ENCODE measurements at regions not wholly inside any gene's neighbourhood (a gene's known extent, or its start where the extent isn't known, plus 50 kb on each side); places are given as distances from the start of the nearest gene placed in this dataset.

DNA sequence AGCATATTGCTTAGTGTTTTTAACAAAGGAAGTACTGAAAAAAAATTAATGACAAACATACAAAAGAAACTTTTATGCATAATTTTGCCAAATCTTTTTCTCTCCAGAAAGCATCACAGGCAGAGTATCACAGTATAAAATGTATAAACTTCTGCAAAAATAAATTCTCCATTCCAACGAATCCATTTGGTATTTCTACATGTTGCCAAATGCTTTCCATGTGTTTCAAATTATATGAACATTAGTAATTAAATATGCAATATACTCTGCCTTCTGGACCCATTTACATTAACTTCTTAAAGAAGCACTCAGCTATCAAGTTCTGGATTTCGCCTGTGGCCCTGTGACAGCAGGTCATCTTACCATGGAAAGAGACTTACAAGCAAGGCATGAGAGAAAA, 189.1 kb upstream of the ALCAM start:
- peak; percentile 14 for DNase-seq (ENCODE audit: low read depth)

DNA sequence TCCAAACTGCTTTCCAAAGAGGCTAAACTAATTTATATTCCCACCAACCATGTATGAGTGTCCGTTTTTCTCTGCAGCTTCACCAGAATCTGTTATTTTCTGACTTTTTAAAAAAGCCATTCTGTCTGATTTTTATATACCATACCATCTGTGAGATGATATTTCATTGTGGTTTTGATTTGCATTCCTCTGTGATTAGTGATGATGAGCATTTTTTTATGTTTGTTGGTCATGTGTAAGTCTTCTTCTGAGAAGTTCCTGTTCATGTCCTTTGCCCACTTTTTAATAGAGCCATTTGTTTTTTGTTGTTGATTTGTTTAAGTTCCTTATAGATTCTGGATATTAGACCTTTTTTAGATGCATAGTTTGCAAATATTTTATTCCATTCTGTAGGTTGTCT, 179.4 kb upstream of the ALCAM start:
- DNase-seq (ENCODE audit: low read depth) = no peak

DNA sequence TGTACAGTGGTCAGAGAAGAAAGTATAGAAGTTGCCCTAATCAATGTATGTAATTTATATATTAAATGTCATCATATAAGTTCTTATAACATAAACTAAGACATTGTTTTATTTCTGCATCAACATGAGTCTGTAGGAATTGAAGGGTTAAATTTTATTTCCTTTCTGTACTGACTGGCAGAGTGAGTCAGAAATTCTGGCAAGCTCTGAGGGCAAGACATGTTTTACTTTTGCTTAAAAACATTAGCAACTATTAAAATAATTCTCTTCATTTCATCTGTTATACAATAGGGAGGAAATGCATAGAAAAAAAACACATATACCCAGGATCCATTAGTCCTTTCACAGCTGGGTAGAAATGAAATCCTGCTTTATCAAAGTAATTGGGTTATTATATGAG, 171.4 kb upstream of the ALCAM start:
- no peak for DNase-seq (ENCODE audit: low read depth)

- DNase-seq (ENCODE audit: low read depth) = no peak
Measured at GRCh38 chr3:105197863-105198262, 168.8 kb upstream of the ALCAM start.

GRCh38 chr3:105199217-105199616, 167.5 kb upstream of the ALCAM start:
- no peak for DNase-seq (ENCODE audit: low read depth)

- no peak for DNase-seq (ENCODE audit: low read depth)
Measured at GRCh38 chr3:105210141-105210540, 156.6 kb upstream of the ALCAM start.

DNA sequence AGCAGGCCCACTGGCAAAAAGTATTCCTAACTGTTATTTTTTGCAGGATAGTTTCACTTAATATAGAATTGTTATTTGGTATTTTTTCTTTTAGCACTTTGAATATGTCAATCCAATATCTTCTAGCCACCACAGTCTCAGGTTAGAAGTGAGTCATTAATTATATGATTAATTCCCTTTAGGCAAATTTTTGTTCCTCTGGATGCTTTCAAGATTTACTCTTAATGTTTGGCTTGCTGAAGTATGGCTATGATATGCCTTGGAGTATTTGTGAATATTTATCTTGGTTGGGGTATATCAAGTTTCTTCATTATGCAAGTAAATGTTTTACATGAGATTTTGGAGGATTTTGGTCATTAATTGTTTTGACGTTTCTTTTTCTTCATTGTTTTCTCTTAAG, 152.1 kb upstream of the ALCAM start:
- DNase-seq (ENCODE audit: low read depth) = no peak

- no peak for DNase-seq (ENCODE audit: low read depth)
Measured at GRCh38 chr3:105222568-105223093, 144.1 kb upstream of the ALCAM start.

- no peak for DNase-seq (ENCODE audit: low read depth)
Measured at GRCh38 chr3:105223815-105224214, 142.9 kb upstream of the ALCAM start.

- DNase-seq (ENCODE audit: low read depth) = no peak
Measured at GRCh38 chr3:105228696-105229095, 138.0 kb upstream of the ALCAM start.

DNA sequence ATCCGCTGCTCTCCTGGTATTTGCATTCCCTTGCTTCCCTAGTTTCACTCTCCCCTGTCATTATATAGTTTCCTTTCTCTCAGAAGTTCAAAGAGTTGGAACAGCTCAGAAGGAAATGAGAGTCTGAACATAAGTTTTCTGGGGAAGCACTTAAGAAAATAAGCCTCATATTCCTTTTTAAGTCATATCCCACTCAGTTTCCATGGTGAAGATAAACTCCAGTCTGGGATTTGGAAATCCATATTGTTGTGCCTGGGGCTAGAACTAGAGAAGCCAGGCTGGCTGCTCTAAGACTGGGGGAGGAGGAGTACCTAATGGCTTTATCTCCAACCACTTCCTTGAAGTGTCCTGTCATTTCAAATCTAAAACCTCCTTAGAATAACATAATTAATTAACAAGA, 134.2 kb upstream of the ALCAM start:
- no peak for DNase-seq (ENCODE audit: low read depth)

GRCh38 chr3:105233010-105233409, 133.7 kb upstream of the ALCAM start:
- DNase-seq (ENCODE audit: low read depth) = no peak

DNA sequence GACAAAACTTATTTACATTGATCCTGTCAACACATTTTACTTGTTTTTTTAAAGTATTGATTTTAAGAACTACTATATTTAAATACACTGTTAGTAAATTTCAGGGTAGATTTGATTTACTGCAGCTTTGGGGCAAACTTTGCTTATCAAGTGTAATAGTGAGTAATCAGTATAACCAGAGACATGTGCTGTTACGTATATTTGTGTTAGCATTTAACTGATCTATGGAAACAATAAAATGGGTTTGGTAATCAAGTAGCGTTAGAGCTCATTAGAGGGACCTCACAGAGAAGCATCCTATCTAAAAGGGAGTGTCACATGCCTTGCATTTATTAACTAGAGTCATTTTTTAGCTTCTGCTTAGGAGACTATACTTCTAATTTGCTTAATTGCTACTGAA, 131.5 kb upstream of the ALCAM start:
- DNase-seq (ENCODE audit: low read depth) = no peak

DNA sequence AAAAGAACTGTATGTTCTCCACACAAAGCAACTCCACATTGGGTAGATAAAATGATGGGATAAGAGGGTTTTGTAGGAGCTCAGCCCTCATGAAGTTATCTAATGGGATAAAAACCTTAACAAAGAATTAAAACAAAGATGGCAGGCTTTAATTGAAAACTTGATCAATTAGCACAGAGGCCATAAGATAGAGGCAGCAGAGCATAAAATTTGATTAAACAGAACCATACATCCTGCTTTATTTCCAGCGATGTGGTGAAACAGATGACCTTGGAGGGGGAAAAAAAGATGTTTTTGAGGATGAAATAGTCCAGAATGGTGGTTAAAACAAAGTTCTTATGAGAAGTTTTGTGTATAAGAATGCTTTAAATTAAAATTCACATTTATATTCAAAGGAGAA, 130.9 kb upstream of the ALCAM start:
- no peak for DNase-seq (ENCODE audit: low read depth)

GRCh38 chr3:105238367-105238766, 128.3 kb upstream of the ALCAM start:
- no peak for DNase-seq (ENCODE audit: low read depth)

DNA sequence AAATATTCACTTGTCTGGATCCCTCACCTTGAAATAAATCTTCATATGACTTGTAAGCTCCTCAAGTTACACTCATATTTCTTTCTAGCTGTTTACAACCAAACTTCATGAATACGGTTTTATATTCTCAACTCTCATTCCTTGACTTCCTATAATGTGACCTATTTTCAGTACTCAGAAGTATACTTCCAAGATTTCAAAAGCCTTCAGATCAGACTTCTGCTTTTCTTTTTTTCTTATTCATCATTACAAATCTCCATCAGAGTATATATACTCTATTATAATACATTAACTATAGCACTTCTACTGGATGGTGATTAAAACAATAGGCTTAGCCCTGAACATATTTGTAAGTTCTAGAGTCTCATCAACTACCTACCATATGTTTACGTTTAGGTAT, 123.6 kb upstream of the ALCAM start:
- no peak for DNase-seq (ENCODE audit: low read depth)

GRCh38 chr3:105246536-105246935, 120.2 kb upstream of the ALCAM start:
- DNase-seq (ENCODE audit: low read depth) = no peak

- DNase-seq (ENCODE audit: low read depth) = no peak
Measured at GRCh38 chr3:105253225-105253624, 113.5 kb upstream of the ALCAM start.

- no peak for DNase-seq (ENCODE audit: low read depth)
Measured at GRCh38 chr3:105254154-105254553, 112.6 kb upstream of the ALCAM start.

DNA sequence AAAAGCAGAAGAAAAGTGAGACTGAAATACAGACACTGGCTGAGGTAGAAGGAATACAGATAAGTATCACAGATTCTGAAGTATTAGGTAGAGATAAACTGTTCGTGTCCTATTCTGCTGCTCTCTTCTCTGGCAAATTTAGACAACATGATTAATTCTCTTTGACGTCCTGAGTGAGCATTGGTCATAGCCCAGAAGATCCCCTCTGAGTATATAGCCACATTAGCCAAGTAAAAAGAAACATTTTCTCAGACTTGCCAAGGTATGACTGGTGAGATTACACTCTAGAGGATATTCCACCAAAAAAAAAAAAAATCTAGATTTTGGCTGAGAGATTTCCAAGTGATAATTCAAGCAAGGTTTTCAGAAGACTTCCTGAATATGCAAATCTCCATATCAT, 111.4 kb upstream of the ALCAM start:
- no peak for DNase-seq (ENCODE audit: low read depth)

DNA sequence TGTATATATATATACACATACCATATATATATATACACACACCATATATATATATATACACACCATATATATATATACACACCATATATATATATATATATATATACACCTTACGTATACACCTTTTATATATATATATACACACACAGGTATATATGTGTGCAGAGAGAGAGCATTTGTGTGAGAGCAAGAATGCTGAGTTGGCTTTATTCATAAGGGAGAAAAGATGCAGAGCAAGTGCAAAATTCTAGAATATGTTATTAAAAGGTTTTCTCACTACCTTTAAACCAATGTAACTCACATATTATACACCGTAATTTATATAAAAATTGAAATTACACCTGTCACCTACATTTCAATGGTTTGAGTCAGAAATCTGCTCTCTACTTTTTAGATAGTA, 107.2 kb upstream of the ALCAM start:
- DNase-seq (ENCODE audit: low read depth) = no peak

- DNase-seq (ENCODE audit: low read depth) = no peak
Measured at GRCh38 chr3:105260385-105260784, 106.3 kb upstream of the ALCAM start.

- DNase-seq (ENCODE audit: low read depth) = no peak
Measured at GRCh38 chr3:105274536-105274935, 92.2 kb upstream of the ALCAM start.

DNA sequence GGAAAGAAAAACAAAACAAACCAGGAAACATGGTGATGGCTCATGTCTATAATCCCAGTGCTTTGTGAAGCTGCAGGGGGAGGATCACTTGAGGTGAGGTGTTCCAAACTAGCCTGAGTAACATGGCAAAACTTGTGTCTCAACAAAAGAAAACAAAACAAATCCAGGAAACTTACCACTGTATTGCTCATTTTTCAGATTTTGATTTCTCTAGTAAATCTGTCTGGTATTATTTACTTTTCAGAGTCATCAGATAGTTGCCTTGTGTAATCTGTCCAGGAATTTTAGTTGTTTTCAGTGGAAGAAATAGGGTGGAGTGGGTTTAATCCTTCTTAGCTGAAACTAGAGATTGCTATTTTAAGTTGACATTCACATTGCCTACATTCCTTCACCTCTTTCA, 91.8 kb upstream of the ALCAM start:
- DNase-seq (ENCODE audit: low read depth) = no peak

GRCh38 chr3:105277656-105278055, 89.1 kb upstream of the ALCAM start:
- DNase-seq (ENCODE audit: low read depth) = no peak
